MM.1S (cell line): ENCODE measurements at regions not wholly inside any gene's neighbourhood (a gene's known extent, or its start where the extent isn't known, plus 50 kb on each side); places are given as distances from the start of the nearest gene placed in this dataset.

Experiments used
- EZH2 ChIP-seq: fragments of 300-600 bp; sonication (generic); optimal IDR thresholded peaks from 2 replicates; pipeline ENCODE3; 2017; ENCODE audit warnings: low read depth, mild to moderate bottlenecking, antibody characterized with exemption, low read length, mixed read lengths
- TF ChIP-seq, protein P1 (sequence below): fragments of 300-600 bp; sonication (generic); IDR thresholded peaks from 2 replicates; pipeline ENCODE4 v1.5.1; 2016; ENCODE audit warnings: antibody characterized with exemption, low read length, mixed read lengths

DNA sequence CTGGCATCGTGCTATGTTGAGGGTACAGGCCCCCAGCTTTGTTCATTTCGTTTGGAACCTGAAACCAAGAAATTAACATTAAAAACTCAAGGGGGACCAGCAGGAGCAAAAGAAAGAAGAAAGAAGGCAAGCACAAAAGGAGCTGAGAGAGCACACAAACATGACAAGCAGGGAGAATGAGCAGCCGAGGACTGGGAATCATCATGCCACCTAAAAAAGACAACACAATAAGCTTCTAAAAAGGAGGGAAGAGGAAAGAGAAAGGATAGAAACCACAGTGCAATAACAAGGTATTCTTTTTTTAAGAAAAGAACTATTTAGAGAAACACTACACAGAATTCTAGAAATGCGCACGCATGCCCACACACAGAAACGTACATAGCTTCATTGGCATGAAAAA, 103.2 kb upstream of the FAM9B start:
- TF ChIP-seq, protein P1, sequence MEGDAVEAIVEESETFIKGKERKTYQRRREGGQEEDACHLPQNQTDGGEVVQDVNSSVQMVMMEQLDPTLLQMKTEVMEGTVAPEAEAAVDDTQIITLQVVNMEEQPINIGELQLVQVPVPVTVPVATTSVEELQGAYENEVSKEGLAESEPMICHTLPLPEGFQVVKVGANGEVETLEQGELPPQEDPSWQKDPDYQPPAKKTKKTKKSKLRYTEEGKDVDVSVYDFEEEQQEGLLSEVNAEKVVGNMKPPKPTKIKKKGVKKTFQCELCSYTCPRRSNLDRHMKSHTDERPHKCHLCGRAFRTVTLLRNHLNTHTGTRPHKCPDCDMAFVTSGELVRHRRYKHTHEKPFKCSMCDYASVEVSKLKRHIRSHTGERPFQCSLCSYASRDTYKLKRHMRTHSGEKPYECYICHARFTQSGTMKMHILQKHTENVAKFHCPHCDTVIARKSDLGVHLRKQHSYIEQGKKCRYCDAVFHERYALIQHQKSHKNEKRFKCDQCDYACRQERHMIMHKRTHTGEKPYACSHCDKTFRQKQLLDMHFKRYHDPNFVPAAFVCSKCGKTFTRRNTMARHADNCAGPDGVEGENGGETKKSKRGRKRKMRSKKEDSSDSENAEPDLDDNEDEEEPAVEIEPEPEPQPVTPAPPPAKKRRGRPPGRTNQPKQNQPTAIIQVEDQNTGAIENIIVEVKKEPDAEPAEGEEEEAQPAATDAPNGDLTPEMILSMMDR: no peak
- TF ChIP-seq EZH2: no peak
